ENCODE measurements at regions not wholly inside any gene's neighbourhood (a gene's known extent, or its start where the extent isn't known, plus 50 kb on each side); places are given as distances from the start of the nearest gene placed in this dataset.

GRCh38 chr12:24759155-24759554 lies 189.7 kb downstream of the BCAT1 start:
- no peak for TF ChIP-seq POLR2A (IDR thresholded peaks at IDR 0.05; ENCODE audit: low read depth, low read length)
- TF ChIP-seq POLR2AphosphoS5 (IDR thresholded peaks at IDR 0.05; ENCODE audit: low read depth, low read length), result no peak
- TF ChIP-seq TAF1 (IDR thresholded peaks at IDR 0.05; ENCODE audit: borderline replicate concordance, low read depth, low read length), result no peak

All from GM12892 (cell line).